ENCODE measurements at regions not wholly inside any gene's neighbourhood (a gene's known extent, or its start where the extent isn't known, plus 50 kb on each side); places are given as distances from the start of the nearest gene placed in this dataset.
"Not testable (repeated sequence)": the region's sequence is repeated elsewhere in the genome, so short reads cannot be mapped to it uniquely, and the experiment has no call there.

- RAD21 ChIA-PET (ENCODE audit: unreplicated experiment); FAIRE-seq; POLR2A ChIA-PET; H2AFZ ChIP-seq (ENCODE audit: control insufficient read depth, low read depth, low read length); H3K4me2 ChIP-seq (ENCODE audit: control insufficient read depth, insufficient read depth); H3K9me3 ChIP-seq (replicated peaks; ENCODE audit: control insufficient read depth, insufficient read depth, low read length); BruUV-seq (replicated peaks); H3K4me3 ChIP-seq; H3K79me2 ChIP-seq (ENCODE audit: control insufficient read depth, insufficient read depth, low read length); CTCF ChIA-PET; H4K20me1 ChIP-seq (ENCODE audit: control insufficient read depth, insufficient read depth); ATAC-seq; intact Hi-C loops (cut with micrococcal nuclease; ENCODE audit: unreplicated experiment); H3K4me1 ChIP-seq (ENCODE audit: control insufficient read depth, insufficient read depth, low read length); H3K9ac ChIP-seq (ENCODE audit: control insufficient read depth, insufficient read depth, low read length); H3K27ac ChIP-seq (ENCODE audit: control insufficient read depth, insufficient read depth); in situ Hi-C loops (cut with MboI); H3K27me3 ChIP-seq (replicated peaks in 1 of 2; ENCODE audit: control insufficient read depth in 2 of 2, insufficient read depth in 2 of 2, low read length in 1 of 2); H3K36me3 ChIP-seq (ENCODE audit: control insufficient read depth in 2 of 2, insufficient read depth in 2 of 2, low read length in 1 of 2); DNase-seq (ENCODE audit: low read depth, low spot score); SMC1A ChIA-PET (ENCODE audit: uncharacterized antibody, unreplicated experiment): not testable (repeated sequence)
- WGBS (ENCODE audit: insufficient coverage, insufficient replicate concordance, low lambda C conversion rate, missing lambda C conversion rate), result 85% methylated on average over 19 of the region's 21 CpGs
These were observed 433.4 kb upstream of the NRG3 start for GRCh38 chr10:81441624-81442023.

GRCh38 chr10:81444242-81444929 lies 430.6 kb upstream of the NRG3 start:
- ChIA-PET CTCF (no interaction called here), POLR2A (no interaction called here), SMC1A (ENCODE audit: uncharacterized antibody, unreplicated experiment) (no interaction called here), RAD21 (ENCODE audit: unreplicated experiment) (no interaction called here)
- no TSS peak for BruUV-seq (replicated peaks)
- H3K79me2 ChIP-seq (ENCODE audit: control insufficient read depth, insufficient read depth, low read length), result no peaks in the 10 kb centered on the region
- H3K9me3 ChIP-seq (replicated peaks; ENCODE audit: control insufficient read depth, insufficient read depth, low read length), result no peaks in the 10 kb centered on the region
- no peak overlapping the region for H3K9ac ChIP-seq (ENCODE audit: control insufficient read depth, insufficient read depth, low read length)
- in situ Hi-C loops (cut with MboI), result no loop called here
- intact Hi-C loops (cut with micrococcal nuclease; ENCODE audit: unreplicated experiment), result no loop called here
- H3K4me1 ChIP-seq (ENCODE audit: control insufficient read depth, insufficient read depth, low read length), result no peaks in the 10 kb centered on the region
- no peaks in the 10 kb centered on the region for H3K36me3 ChIP-seq (ENCODE audit: control insufficient read depth in 2 of 2, insufficient read depth in 2 of 2, low read length in 1 of 2)
- ATAC-seq (no peak), FAIRE-seq (no peak), DNase-seq (ENCODE audit: low read depth, low spot score) (no peak)
- H2AFZ ChIP-seq (ENCODE audit: control insufficient read depth, low read depth, low read length), result no peak overlapping the region
- H3K27ac ChIP-seq (ENCODE audit: control insufficient read depth, insufficient read depth), result no peak overlapping the region
- H3K4me3 ChIP-seq, result no peak overlapping the region
- TF ChIP-seq NKRF (conservative IDR thresholded peaks at IDR 0.05), result no peak
- TF ChIP-seq ZBTB11 (CRISPR knock-in tag; IDR thresholded peaks at IDR 0.05), result no peak
- TF ChIP-seq YY1 (IDR thresholded peaks at IDR 0.05; ENCODE audit: low read depth, low read length), result no peak
- H3K4me2 ChIP-seq (ENCODE audit: control insufficient read depth, insufficient read depth), result no peak overlapping the region
- H4K20me1 ChIP-seq (ENCODE audit: control insufficient read depth, insufficient read depth), result no peaks in the 10 kb centered on the region
- 37% methylated on average over 7 of the region's 7 CpGs for WGBS (ENCODE audit: insufficient coverage, insufficient replicate concordance, low lambda C conversion rate, missing lambda C conversion rate)
- no peaks in the 10 kb centered on the region for H3K27me3 ChIP-seq (replicated peaks in 1 of 2; ENCODE audit: control insufficient read depth in 2 of 2, insufficient read depth in 2 of 2, low read length in 1 of 2)
